ENCODE measurements at regions not wholly inside any gene's neighbourhood (a gene's known extent, or its start where the extent isn't known, plus 50 kb on each side); places are given as distances from the start of the nearest gene placed in this dataset.
A peak's percentile ranks its signal among the peaks of the same experiment; 100 is the strongest.
"Not testable (repeated sequence)": the region's sequence is repeated elsewhere in the genome, so short reads cannot be mapped to it uniquely, and the experiment has no call there.

DNA sequence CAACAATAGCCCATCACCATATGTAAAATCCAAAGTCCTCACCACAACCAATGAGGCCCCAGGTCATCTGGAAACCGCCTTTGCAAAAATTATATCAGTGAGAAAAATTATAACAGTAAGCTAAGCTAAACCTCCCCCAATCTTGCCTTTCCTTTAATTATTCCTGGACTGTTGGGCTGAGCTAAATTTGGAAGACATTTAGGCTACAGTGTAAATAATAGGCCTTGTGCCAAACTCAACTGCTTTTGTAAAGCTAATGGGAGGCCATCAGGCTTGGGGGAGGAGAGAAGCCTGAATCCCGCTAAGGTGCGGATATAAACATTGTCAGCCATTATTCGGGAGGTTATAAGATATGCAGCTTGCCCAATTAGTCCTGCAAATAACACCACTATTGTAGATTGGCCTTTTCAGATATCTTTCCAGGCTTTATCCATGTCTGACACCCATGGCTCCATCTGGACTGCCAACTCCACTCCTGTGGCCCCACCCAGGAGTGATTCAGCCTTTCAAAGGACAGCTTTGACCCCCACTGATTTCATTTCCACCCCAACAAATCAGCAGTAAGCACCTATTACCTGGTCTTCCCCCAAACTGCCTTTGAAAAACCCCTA lies 53.0 kb upstream of the CA12 start:
- in situ Hi-C loops (cut with HindIII; ENCODE audit: low pct_ligation_motif_present, low pct_unique_long_range_greater_than_20kb, low sequenced_read_pairs) = no loop called here
- DNase-seq = no peak

DNA sequence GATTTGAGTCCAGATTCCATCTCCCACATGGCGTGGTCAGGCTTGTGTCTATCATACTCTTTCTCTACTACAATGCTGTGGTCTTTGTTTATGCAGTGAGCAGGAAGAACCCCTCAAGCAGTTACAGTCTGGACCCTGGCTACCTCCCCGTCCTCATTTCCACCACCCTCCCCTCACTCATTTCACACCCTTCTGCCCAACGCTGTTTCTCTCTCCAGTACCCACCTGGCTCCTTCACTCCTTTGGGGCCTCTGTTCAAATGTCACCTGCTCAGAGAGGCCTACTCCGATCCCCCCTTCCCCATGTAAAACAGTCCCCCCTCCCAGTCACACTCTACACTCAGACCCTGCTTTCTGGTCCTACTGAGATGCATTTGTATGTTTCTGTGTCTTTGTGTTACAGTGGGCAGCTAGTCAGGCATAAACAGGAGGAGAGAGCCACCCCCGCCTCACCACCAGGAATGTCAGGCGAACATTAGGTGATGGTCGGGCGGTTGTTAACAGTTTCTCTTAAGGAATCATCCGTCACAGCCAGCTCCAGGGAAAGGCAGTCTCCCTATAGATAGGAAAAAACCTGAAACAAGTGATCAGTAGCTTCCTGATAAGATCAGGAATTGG lies 53.7 kb upstream of the CA12 start:
- in situ Hi-C loops (cut with HindIII; ENCODE audit: low pct_ligation_motif_present, low pct_unique_long_range_greater_than_20kb, low sequenced_read_pairs) = no loop called here
- DNase-seq = no peak

DNA sequence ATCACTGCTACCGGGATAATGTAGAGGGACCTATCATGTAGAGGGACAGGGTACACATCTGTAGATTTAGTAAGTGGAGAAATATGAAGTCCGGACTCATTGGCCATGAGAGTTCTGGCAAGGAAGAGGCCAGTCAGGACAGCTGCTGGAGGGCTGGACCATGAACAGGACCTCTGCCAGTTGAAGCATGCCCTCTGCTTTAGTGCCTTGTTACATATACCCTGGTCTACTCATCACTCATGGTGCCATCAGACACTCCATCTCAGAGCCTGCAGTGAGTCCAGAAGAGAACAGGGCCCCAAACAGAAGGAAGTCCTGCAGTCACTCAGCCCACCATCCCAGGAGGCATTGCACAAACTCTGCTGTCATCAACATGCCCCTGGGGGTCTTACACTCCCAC lies 54.7 kb upstream of the CA12 start:
- no peak for DNase-seq
- in situ Hi-C loops (cut with HindIII; ENCODE audit: low pct_ligation_motif_present, low pct_unique_long_range_greater_than_20kb, low sequenced_read_pairs) = no loop called here

DNA sequence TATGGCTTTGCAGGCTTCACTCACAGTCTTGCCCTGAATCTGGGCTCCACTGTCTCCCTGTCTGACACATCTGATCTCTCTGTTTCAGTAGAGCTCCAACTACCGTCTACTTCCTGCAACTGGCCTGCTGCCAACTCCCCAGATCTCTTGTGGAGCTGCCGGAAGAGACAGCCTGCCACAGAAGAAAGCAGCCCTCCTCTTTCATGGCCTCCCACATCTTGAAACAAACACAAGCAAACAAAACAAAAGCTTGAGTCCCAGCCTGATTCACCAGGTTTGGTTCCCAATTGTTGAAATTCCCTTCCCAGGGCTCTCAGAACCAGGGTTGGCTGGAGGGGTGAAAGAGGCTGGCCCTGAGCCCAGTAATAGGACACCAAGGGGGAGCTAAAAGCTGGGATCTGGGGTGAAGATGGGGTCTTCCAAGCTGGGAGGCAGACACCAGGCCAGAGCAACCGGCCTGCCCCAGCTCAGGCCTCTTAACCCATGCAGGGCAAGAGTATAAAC lies 55.3 kb upstream of the CA12 start:
- peak; percentile 31 for DNase-seq
- in situ Hi-C loops (cut with HindIII; ENCODE audit: low pct_ligation_motif_present, low pct_unique_long_range_greater_than_20kb, low sequenced_read_pairs) = no loop called here

DNA sequence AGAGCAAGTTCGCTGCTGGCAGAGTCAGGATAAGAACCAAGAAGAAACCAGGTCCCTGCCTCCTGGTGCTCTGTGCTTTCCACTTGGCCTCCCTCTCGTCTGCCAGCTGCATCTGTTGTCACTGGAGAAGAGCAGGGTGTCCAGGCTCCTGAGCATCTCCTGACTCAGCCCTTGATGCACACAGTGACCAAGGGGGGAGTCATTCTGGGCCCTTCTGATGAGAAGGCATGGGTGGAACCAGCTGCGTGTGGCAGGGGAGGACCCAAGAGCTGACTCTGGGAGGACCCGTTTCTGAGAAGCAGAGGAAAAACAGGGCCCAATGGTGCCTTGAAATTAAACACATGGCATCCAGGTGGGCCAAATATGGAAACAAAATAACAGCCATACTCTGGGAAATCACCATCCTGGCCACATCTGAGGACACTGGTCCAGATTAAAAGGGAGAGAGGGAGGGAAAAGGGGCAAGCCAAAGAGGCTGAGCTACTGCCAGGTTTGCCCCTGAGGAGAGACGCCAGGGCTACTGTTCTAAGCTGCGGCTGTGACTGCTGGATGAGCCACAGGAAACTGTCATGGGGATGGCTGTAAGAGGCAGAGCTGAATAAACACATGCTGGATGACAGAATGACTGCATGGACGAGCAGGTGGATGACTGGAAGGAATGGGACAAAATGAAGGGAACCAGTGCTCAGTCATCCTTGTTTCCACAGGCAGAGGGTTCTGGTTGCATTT lies 58.1 kb upstream of the CA12 start:
- in situ Hi-C loops (cut with HindIII; ENCODE audit: low pct_ligation_motif_present, low pct_unique_long_range_greater_than_20kb, low sequenced_read_pairs) = no loop called here
- no peak for DNase-seq

DNA sequence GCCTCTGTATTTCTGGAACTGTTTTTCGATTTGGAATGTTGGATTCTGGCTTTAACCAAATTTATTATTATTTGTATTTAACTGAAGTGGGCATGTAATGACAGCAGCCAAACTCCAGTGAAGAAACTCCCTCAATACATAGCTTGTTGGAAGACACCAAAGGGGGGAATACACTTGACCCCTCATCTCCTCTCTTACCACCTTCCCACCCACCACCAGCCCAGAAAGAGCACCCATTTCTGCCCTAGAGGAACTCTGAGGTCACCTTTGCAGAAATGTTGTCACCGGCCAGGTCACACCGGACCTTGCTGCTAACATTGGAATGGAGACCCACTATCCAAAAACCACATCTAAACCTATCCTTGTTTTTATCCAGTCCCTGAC lies 58.6 kb upstream of the CA12 start:
- in situ Hi-C loops (cut with HindIII; ENCODE audit: low pct_ligation_motif_present, low pct_unique_long_range_greater_than_20kb, low sequenced_read_pairs) = no loop called here
- DNase-seq = no peak

DNA sequence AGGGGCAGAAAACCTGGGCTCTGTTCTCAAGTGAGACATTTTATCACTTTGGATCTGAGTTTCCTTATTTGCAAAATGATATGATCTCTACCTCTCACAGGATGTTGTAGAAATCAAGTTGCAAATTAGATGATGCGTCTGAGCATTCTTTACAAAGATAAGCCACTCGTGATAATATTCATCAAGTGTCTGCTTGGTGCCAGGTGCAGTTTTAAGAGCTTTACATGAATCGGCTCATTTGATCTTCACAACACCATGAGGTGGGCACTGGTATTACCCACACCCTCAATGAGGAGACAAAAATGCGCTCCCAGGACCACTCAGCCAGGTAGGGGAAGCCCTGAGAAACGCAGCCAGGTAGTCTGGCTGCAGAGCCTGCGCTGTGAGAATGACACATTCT lies 59.1 kb upstream of the CA12 start:
- in situ Hi-C loops (cut with HindIII; ENCODE audit: low pct_ligation_motif_present, low pct_unique_long_range_greater_than_20kb, low sequenced_read_pairs) = no loop called here
- no peak for DNase-seq

DNA sequence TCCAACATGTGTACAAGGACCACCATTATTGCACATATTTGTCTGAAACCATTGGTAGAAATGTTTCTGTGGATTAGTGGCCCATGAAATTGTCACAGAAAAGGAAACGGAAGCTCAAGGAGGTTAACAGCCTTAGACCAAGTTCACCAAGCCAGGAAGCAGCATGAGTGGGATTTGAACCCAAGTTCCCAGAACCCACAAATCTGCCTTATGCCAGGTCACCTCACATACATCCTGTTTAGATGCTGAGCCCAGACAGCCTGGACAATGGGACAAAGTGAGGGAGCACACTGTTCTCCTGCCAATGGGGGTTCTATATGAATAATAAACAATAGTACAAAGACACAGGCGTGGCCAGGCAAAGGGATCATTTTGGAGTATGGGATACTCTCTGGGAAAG lies 59.6 kb upstream of the CA12 start:
- in situ Hi-C loops (cut with HindIII; ENCODE audit: low pct_ligation_motif_present, low pct_unique_long_range_greater_than_20kb, low sequenced_read_pairs) = no loop called here
- no peak for DNase-seq

DNA sequence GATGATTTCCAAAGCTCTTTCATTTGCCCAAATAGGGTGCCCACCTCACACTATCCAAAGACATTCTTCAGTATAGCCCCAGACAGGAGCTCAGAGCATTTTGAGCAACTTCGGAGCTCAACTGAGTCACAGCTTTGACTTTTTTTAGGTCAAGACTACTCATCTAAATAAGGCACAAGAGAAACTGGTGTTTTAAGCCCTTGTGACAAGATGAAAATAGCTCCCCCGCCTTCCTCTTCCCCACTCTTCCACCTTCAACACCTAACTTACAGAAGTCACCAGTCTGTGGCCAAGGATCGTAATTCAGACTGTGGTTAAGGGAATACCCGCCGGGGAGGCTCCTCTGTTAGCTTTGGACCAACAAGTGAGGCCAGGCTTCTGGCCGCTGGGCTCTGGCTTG lies 60.4 kb upstream of the CA12 start:
- no peak for DNase-seq
- in situ Hi-C loops (cut with HindIII; ENCODE audit: low pct_ligation_motif_present, low pct_unique_long_range_greater_than_20kb, low sequenced_read_pairs) = no loop called here

DNA sequence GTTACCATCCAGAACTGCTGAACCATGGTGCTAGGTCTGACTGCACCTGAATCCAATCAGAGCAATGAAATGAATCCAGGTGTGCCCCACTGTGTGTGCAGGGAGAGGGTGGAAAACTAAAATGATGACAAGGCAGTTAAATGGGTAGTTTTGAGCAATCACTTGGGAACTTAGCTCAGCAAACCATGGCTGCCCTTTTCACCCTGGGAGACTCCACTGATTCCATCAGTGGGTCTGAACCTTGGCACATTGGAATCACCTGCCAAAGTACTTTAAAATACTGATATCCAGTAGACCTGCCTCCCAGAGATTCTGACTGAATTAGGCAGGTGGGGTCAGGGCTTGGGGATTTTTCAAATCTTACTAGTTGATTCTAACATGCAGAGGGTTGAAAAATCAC lies 59.8 kb upstream of the USP3 start:
- DNase-seq = no peak
- in situ Hi-C loops (cut with HindIII; ENCODE audit: low pct_ligation_motif_present, low pct_unique_long_range_greater_than_20kb, low sequenced_read_pairs) = no loop called here

DNA sequence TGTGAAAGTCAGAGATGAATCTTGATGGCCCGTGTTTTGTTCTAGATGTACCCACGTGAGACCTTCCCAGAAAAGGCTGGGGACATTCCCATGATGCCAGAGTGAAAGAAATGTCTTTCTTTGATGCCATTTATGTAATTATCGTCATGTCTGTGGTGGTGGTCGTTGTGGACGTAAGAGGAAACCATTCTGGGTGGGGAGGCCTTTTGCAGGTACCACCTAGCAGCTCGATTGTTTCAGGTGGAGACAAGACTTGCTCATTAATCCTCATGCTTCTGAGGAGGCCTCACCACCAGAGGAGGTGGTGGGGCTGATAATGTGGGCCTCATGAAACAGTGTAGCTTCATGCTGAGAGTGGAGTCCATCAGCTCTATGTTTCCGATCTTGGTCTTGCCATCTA lies 58.1 kb upstream of the USP3 start:
- DNase-seq = no peak
- in situ Hi-C loops (cut with HindIII; ENCODE audit: low pct_ligation_motif_present, low pct_unique_long_range_greater_than_20kb, low sequenced_read_pairs) = no loop called here

DNA sequence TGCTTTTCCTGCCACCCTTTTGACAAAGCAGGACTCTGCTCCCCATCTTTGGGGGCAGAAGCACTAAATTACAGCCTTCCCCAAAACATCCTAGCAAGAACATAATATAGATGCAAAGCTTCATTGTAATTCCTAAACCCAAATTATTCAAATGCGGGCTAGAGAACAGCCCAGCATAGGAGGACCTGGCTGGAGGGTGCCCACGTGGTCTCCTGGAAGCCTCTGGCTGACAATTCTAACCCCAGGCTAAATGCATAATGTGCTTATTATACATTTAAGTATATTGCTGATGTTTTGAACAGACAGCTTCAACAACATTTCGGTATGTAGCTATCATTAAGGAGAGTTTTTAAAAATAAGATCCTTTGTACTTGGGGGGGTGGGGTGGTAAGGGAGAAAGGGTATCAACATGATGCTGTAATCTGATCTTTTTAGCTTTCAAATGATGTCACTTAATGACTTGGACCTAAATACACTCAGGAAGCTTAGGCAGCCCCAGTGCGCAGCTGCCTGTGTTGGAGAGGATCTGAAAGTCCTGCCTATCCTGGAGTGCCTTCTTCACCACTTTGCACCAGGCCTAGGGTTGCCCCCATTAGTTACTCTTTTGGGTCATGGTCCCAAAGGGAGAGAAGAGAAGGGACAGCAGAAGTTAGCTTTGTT lies 57.2 kb upstream of the USP3 start:
- in situ Hi-C loops (cut with HindIII; ENCODE audit: low pct_ligation_motif_present, low pct_unique_long_range_greater_than_20kb, low sequenced_read_pairs) = no loop called here
- DNase-seq = no peak

DNA sequence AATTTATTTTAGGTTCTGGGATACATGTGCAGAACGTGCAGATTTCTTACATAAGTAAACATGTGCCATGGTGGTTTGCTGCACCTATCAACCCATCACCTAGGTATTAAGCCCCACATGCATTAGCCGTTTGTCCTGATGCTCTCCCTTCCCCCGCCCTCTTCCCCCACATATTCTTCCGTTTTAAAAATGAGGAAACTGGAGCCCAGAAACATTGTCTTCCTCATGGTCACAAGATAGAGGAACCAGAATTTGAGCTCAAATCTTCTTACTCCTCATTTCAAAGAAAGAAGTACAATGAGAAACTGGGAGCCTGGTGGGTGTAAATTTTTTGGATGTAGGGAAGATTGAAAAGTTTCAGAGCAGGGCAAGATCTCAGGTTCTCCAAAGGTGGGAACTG lies 56.1 kb upstream of the USP3 start:
- in situ Hi-C loops (cut with HindIII; ENCODE audit: low pct_ligation_motif_present, low pct_unique_long_range_greater_than_20kb, low sequenced_read_pairs) = no loop called here
- no peak for DNase-seq

DNA sequence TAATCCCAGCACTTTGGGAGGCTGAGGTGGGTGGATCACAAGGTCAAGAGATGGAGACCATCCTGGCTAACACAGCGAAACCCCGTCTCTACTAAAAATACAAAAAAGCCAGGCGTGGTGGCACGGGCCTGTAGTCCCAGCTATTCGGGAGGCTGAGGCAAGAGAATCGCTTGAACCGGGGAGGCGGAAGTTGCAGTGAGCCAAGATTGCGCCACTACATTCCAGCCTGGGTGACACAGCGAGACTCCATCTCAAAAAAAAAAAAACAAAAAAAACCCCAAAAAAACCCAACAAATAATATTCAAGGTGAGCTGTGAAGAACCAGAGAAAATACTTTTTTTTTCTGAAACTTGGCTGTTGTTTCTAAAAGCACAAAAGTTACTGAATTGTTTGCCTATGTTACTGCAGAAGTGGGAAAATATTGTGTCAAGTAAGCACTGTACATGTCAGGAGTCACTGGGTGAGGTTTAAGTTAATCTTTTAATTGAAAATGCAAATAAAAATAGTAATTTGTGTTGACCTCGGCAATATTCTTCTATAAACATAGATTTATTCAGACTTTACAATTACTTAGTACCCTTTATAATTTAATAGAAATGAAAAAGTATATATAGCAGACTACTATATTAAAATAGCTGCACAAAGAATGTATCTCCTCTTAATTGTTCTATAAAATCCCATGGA lies 55.4 kb upstream of the USP3 start:
- DNase-seq; in situ Hi-C loops (cut with HindIII; ENCODE audit: low pct_ligation_motif_present, low pct_unique_long_range_greater_than_20kb, low sequenced_read_pairs): not testable (repeated sequence)

DNA sequence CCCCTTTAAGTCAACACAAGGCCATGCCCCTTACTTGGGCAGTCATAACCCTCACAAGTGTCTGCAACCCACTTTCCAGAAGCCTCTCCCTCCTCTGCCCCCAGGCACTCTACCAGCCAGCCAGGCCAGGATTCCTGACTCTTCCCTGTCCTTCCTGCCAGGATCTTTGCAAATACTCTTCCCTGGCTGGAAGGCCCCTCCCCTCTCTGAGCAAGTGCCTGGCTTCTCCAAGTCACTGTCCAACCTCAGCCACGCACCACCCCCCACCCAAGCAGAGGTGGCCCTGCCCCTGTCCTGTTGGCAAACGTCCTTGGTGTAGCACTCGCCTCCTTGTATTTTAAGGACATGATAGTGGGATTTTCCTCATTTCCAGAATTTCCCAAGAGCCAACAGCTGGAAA lies 54.7 kb upstream of the USP3 start:
- no peak for DNase-seq
- in situ Hi-C loops (cut with HindIII; ENCODE audit: low pct_ligation_motif_present, low pct_unique_long_range_greater_than_20kb, low sequenced_read_pairs) = no loop called here

DNA sequence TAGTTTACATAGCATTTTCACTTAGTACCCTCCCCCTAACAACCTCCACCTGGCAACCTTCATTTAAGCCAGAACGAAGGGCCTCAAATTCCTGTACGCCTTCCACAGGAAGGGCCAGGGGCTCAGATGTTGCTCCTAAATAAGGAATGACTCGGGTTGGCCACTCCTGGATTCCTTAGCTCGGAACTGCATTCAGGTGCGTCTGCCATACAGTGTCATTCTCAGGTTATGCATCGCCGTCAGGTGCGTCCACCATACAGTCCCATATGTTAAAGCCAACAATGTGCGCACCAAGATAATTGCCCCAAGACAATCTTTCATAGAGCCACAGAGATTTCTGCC lies 53.5 kb upstream of the USP3 start:
- in situ Hi-C loops (cut with HindIII; ENCODE audit: low pct_ligation_motif_present, low pct_unique_long_range_greater_than_20kb, low sequenced_read_pairs) = no loop called here
- no peak for DNase-seq

DNA sequence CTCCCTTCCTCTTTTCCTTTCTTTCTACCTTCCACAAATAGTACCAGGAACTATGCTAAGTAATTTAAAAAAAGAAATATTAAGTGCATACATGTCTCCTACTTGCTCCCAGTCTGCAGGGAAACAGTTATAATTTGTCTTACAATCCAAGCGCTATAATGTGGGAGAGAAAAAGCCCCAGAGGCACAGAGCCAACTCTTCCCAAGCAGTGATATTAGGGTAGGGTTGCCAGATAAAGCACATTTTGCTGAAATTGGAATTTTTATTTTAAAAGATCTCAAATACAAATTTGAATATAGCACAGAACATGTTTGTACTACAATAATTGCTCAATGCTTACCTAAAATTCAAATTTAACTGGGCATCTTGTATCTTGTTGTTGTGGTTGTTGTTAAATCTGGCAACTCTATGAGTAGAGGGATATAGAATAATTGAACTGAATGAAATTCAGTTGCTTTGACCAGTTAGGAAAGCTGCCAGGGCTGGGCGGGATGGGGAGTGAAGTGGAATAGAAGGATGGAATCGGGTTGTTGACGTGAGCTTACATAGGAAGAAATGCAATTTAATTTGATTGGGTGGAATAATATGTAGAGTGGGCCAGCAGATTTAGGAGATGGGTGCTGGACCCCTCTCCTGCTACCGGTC lies 52.6 kb upstream of the USP3 start:
- in situ Hi-C loops (cut with HindIII; ENCODE audit: low pct_ligation_motif_present, low pct_unique_long_range_greater_than_20kb, low sequenced_read_pairs) = no loop called here
- DNase-seq = no peak

DNA sequence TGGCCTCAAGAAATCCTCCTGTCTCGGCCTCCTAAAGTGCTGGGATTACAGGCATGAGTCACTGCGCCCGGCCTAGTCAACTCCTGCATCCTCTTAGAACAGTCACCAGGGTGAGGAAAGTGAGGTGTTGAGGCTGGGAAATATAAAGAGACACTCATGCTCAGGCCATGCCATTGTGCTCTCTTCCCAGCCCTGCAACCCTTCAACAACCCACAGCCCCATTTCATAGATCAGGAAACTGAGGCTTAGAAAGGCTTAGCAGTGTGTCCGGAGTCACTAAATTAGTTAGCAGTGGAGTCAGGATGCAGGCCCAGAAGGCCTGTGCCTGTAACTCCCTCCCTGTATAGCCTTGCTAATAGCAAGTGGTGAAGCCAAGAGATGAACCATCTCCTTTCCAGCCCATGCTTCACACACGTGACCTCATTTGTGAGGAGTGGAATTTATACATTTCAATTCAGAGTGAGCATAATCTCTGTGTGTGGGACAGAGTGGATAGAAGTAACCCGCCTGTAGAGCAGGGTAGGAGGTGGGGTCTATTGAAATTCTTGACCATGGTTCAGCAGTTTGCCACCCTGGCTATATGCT lies 51.7 kb upstream of the USP3 start:
- in situ Hi-C loops (cut with HindIII; ENCODE audit: low pct_ligation_motif_present, low pct_unique_long_range_greater_than_20kb, low sequenced_read_pairs) = no loop called here
- DNase-seq = no peak
